Sigmoid colon (tissue), 4 donors: ENCODE measurements at regions not wholly inside any gene's neighbourhood (a gene's known extent, or its start where the extent isn't known, plus 50 kb on each side); places are given as distances from the start of the nearest gene placed in this dataset.

Experiments
- CTCF ChIP-seq, 4 experiments: fragments of 450-650 bp in 3 of 4; fragments of 200-600 bp in 1 of 4; IDR thresholded peaks; one replicate each; pipeline ENCODE4 v1.5.1; 2016 to 2019; ENCODE audit warnings: antibody characterized with exemption in 4 of 4, mild to moderate bottlenecking in 3 of 4, moderate library complexity in 2 of 4
- POLR2AphosphoS5 ChIP-seq, 4 donors: sonication (generic); formaldehyde crosslinking; IDR thresholded peaks; one replicate each; pipeline ENCODE4 v1.6.1; 2017; ENCODE audit warnings: antibody characterized with exemption in 4 of 4

GRCh38 chr1:157380523-157380922 is 171.8 kb downstream of the FCRL5 start:
- no peak for TF ChIP-seq CTCF (IDR thresholded peaks at IDR 0.05)
- no peak for TF ChIP-seq POLR2AphosphoS5 (IDR thresholded peaks at IDR 0.05)
